OCI-LY3 (cell line): ENCODE measurements at regions not wholly inside any gene's neighbourhood (a gene's known extent, or its start where the extent isn't known, plus 50 kb on each side); places are given as distances from the start of the nearest gene placed in this dataset.
A peak's percentile ranks its signal among the peaks of the same experiment; 100 is the strongest.

Source experiments
- H2AFZ ChIP-seq: fragments of 200-600, 300-600 bp; shearing (Covaris generic); 2 replicates; pipeline ENCODE4 v1.6.0; 2014; ENCODE audit warnings: antibody characterized with exemption, low read depth, low read length
- H3K27ac ChIP-seq: fragments of 200-600, 300-600 bp; sonication (generic); 2 replicates; pipeline ENCODE4 v1.5.1; 2014; ENCODE audit warnings: mild to moderate bottlenecking, low read length, moderate library complexity, mixed read lengths
- H3K27me3 ChIP-seq: fragments of 200-600, 300-600 bp; sonication (generic); 2 replicates; pipeline ENCODE4 v1.6.1; 2014; ENCODE audit warnings: low read depth, low read length, mixed read lengths
- H3K36me3 ChIP-seq: fragments of 200-600, 300-600 bp; sonication (generic); replicated peaks from 2 replicates; pipeline ENCODE3; 2014; ENCODE audit warnings: low read depth, low read length, mixed read lengths
- H3K4me1 ChIP-seq: fragments of 300-600, 200-600 bp; sonication (generic); 2 replicates; pipeline ENCODE4 v1.6.1; 2014; ENCODE audit warnings: low read length, mixed read lengths
- H3K4me2 ChIP-seq: fragments of 200-600, 300-600 bp; sonication (generic); 2 replicates; pipeline ENCODE4 v1.6.1; 2014; ENCODE audit warnings: low read length, mixed read lengths
- H3K4me3 ChIP-seq: fragments of 300-600, 200-600 bp; sonication (generic); 2 replicates; pipeline ENCODE4 v1.5.1; 2014; ENCODE audit warnings: antibody characterized with exemption, mild to moderate bottlenecking, low read length, moderate library complexity
- H3K79me2 ChIP-seq: fragments of 300-600, 200-600 bp; shearing (Covaris generic); 2 replicates; pipeline ENCODE4 v1.6.1; 2014; ENCODE audit warnings: mild to moderate bottlenecking, low read length, mixed read lengths
- H3K9ac ChIP-seq: fragments of 300-600, 200-600 bp; shearing (Covaris generic); 2 replicates; pipeline ENCODE4 v1.6.0; 2014; ENCODE audit warnings: mild to moderate bottlenecking, low read length, moderate library complexity
- H3K9me3 ChIP-seq: fragments of 200-600, 300-600 bp; shearing (Covaris generic); 2 replicates; pipeline ENCODE4 v1.6.1; 2014; ENCODE audit warnings: low read length, mixed read lengths; ENCODE audit not compliant: insufficient read depth
- H4K20me1 ChIP-seq: fragments of 200-600, 300-600 bp; sonication (generic); 2 replicates; pipeline ENCODE4 v1.6.1; 2016; ENCODE audit warnings: low read length, mixed read lengths; ENCODE audit not compliant: insufficient read depth
- CTCF ChIP-seq: fragments of 200-600, 300-600 bp; sonication (generic); IDR thresholded peaks from 2 replicates; pipeline ENCODE4 v1.5.1; 2014; ENCODE audit warnings: antibody characterized with exemption, low read length, low read depth
- EZH2phosphoT487 ChIP-seq: fragments of 200-600 bp; shearing (Covaris generic); IDR thresholded peaks from 2 replicates; pipeline ENCODE4 v1.6.1; 2018; ENCODE audit warnings: antibody characterized with exemption, mixed run types, low read depth

DNA sequence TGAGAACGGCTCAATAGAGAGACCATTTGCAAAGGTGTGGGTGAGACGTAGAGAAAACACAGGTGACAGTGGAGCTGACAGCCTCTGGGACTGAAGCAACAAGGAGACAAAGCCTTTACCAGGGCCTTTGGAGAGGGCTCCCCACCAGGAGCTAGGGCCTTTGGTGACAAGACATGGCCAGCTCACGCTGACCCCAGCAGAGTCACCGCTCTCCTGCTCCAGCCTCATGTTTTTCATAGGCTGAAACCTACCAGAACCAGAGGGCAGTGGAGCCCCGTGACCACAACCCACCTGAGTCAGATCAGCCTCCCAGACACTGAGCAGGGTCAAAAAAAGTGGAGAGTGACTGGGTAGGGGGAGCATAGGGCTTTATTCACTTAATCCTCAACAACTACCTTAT lies 214.7 kb downstream of the SHQ1 start:
- H3K79me2 ChIP-seq: no peaks in the 10 kb centered on the region
- peaks cover 5% of the 10 kb centered on the region; the same call in 1 of the 2 replicates for H3K9me3 ChIP-seq
- H3K27ac ChIP-seq: no peak overlapping the region
- H3K9ac ChIP-seq: no peak overlapping the region
- H3K4me2 ChIP-seq: peak overlapping the region; percentile 20
- peaks cover 55% of the 10 kb centered on the region for H3K27me3 ChIP-seq
- H3K4me1 ChIP-seq: peaks cover 30% of the 10 kb centered on the region
- TF ChIP-seq EZH2phosphoT487 (no peak), CTCF (no peak)
- H4K20me1 ChIP-seq: peaks cover 4% of the 10 kb centered on the region; the same call in 1 of the 2 replicates
- no peak overlapping the region for H2AFZ ChIP-seq
- H3K4me3 ChIP-seq: no peak overlapping the region
- no peaks in the 10 kb centered on the region for H3K36me3 ChIP-seq

DNA sequence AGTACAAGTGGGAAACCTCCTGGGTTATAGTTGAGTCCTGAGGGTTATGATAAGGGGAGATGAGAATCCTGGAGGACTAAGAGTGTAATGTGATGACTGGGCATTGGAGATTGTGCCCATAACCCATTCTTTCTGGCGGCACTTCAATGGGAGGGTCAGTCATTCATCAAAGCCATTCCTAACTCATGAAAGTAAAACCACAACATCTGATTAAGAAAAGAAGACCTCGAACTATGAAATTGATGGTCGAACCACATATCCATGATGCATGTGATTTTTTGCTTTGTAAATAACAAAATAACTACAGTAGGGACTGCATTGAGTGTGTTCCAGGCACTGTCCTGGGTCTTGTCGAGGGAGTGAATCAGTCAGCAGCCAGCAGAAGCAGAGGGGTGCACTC lies 215.1 kb downstream of the SHQ1 start:
- Histone ChIP-seq H3K4me3 (no peak overlapping the region), H3K27ac (no peak overlapping the region), H3K9ac (no peak overlapping the region), H3K36me3 (no peaks in the 10 kb centered on the region), H3K9me3 (peaks cover 5% of the 10 kb centered on the region; the same call in 1 of the 2 replicates), H3K27me3 (peaks cover 51% of the 10 kb centered on the region), H4K20me1 (peaks cover 4% of the 10 kb centered on the region; the same call in 1 of the 2 replicates), H3K79me2 (no peaks in the 10 kb centered on the region), H3K4me2 (peak overlapping the region; percentile 20; the same call in 1 of the 2 replicates), H3K4me1 (peaks cover 32% of the 10 kb centered on the region), H2AFZ (no peak overlapping the region)
- TF ChIP-seq CTCF (no peak), EZH2phosphoT487 (no peak)

- Histone ChIP-seq H3K4me1 (peaks cover 35% of the 10 kb centered on the region), H3K4me3 (no peak overlapping the region), H2AFZ (no peak overlapping the region), H3K27ac (no peak overlapping the region), H3K27me3 (peaks cover 45% of the 10 kb centered on the region), H3K9me3 (peaks cover 5% of the 10 kb centered on the region; the same call in 1 of the 2 replicates), H3K9ac (no peak overlapping the region), H3K4me2 (no peak overlapping the region), H4K20me1 (peaks cover 4% of the 10 kb centered on the region; the same call in 1 of the 2 replicates), H3K36me3 (no peaks in the 10 kb centered on the region), H3K79me2 (no peaks in the 10 kb centered on the region)
- TF ChIP-seq CTCF: no peak
- no peak for TF ChIP-seq EZH2phosphoT487
Measured at GRCh38 chr3:72632129-72632528, 216.1 kb downstream of the SHQ1 start.

- TF ChIP-seq EZH2phosphoT487 (no peak), CTCF (no peak)
- H3K4me3 ChIP-seq: no peak overlapping the region
- H3K27me3 ChIP-seq: peaks cover 37% of the 10 kb centered on the region
- no peaks in the 10 kb centered on the region for H3K36me3 ChIP-seq
- H3K4me1 ChIP-seq: peaks cover 37% of the 10 kb centered on the region
- H4K20me1 ChIP-seq: peaks cover 4% of the 10 kb centered on the region; the same call in 1 of the 2 replicates
- H3K27ac ChIP-seq: no peak overlapping the region
- no peak overlapping the region for H3K4me2 ChIP-seq
- H3K9me3 ChIP-seq: peaks cover 5% of the 10 kb centered on the region; the same call in 1 of the 2 replicates
- H2AFZ ChIP-seq: no peak overlapping the region
- no peak overlapping the region for H3K9ac ChIP-seq
- no peaks in the 10 kb centered on the region for H3K79me2 ChIP-seq
Measured at GRCh38 chr3:72630969-72631344, 217.3 kb downstream of the SHQ1 start.
